HPDE6-E6E7 (cell line): ENCODE measurements at regions not wholly inside any gene's neighbourhood (a gene's known extent, or its start where the extent isn't known, plus 50 kb on each side); places are given as distances from the start of the nearest gene placed in this dataset.

ENCODE experiments used
- DNase-seq: peaks from one replicate; pipeline ENCODE4 v3.0.0; 2011; ENCODE audit warnings: missing footprints; ENCODE audit errors: extremely low spot score

- no peak for DNase-seq
Observed at GRCh38 chr16:50996166-50996829, 154.8 kb downstream of the SALL1 start.

- no peak for DNase-seq
Observed at GRCh38 chr16:50994995-50995394, 156.1 kb downstream of the SALL1 start.

- no peak for DNase-seq
Observed at GRCh38 chr16:50992350-50993032, 158.6 kb downstream of the SALL1 start.

GRCh38 chr16:50991436-50991835 lies 159.6 kb downstream of the SALL1 start:
- DNase-seq: no peak

GRCh38 chr16:50991006-50991405 lies 160.1 kb downstream of the SALL1 start:
- no peak for DNase-seq

GRCh38 chr16:50989047-50989446 lies 162.0 kb downstream of the SALL1 start:
- DNase-seq: no peak

GRCh38 chr16:50988441-50988840 lies 162.6 kb downstream of the SALL1 start:
- DNase-seq: no peak

GRCh38 chr16:50986453-50986852 lies 164.6 kb downstream of the SALL1 start:
- DNase-seq: no peak

- DNase-seq: no peak
Observed at GRCh38 chr16:50985733-50986132, 165.3 kb downstream of the SALL1 start.

GRCh38 chr16:50984688-50985087 lies 166.4 kb downstream of the SALL1 start:
- DNase-seq: no peak

GRCh38 chr16:50982808-50983207 lies 168.3 kb downstream of the SALL1 start:
- no peak for DNase-seq

GRCh38 chr16:50981951-50982350 lies 169.1 kb downstream of the SALL1 start:
- DNase-seq: no peak

- DNase-seq: no peak
Observed at GRCh38 chr16:50980666-50981065, 170.4 kb downstream of the SALL1 start.

- no peak for DNase-seq
Observed at GRCh38 chr16:50979806-50980620, 171.1 kb downstream of the SALL1 start.

- no peak for DNase-seq
Observed at GRCh38 chr16:50977138-50977537, 173.9 kb downstream of the SALL1 start.

- no peak for DNase-seq
Observed at GRCh38 chr16:50974438-50975036, 176.5 kb downstream of the SALL1 start.

- DNase-seq: no peak
Observed at GRCh38 chr16:50972876-50973275, 178.2 kb downstream of the SALL1 start.

GRCh38 chr16:50970281-50970680 lies 180.8 kb downstream of the SALL1 start:
- no peak for DNase-seq

- DNase-seq: no peak
Observed at GRCh38 chr16:50967827-50968612, 183.1 kb downstream of the SALL1 start.

GRCh38 chr16:50964491-50964890 lies 186.6 kb downstream of the SALL1 start:
- DNase-seq: no peak

- no peak for DNase-seq
Observed at GRCh38 chr16:50961952-50962351, 189.1 kb downstream of the SALL1 start.
